SK-N-SH treated with all-trans-retinoic acid at 6 μM for 48 hours (cell line): ENCODE measurements at regions not wholly inside any gene's neighbourhood (a gene's known extent, or its start where the extent isn't known, plus 50 kb on each side); places are given as distances from the start of the nearest gene placed in this dataset.

Experiments
- ARNTL ChIP-seq: fragments of 450-650 bp; formaldehyde crosslinking; IDR thresholded peaks from 2 replicates; pipeline ENCODE4 v1.5.0; 2020; ENCODE audit warnings: low read depth, mild to moderate bottlenecking, moderate library complexity, borderline replicate concordance
- CSDC2 ChIP-seq: fragments of 250-450 bp; sonication (Bioruptor Pico); IDR thresholded peaks from 2 replicates; pipeline ENCODE4 v1.5.0; 2020; ENCODE audit warnings: mild to moderate bottlenecking, moderate library complexity
- GLIS3 ChIP-seq: fragments of 250-450 bp; sonication (Bioruptor Pico); IDR thresholded peaks from 2 replicates; pipeline ENCODE4 v1.5.0; 2020; ENCODE audit warnings: mild to moderate bottlenecking, moderate library complexity
- ISL1 ChIP-seq: fragments of 250-450 bp; sonication (Bioruptor Pico); IDR thresholded peaks from 2 replicates; pipeline ENCODE4 v2.1.2; 2022; ENCODE audit warnings: mild to moderate bottlenecking, moderate library complexity
- OSR1 ChIP-seq: fragments of 250-450 bp; sonication (Bioruptor Pico); IDR thresholded peaks from 2 replicates; pipeline ENCODE4 v1.8.0; 2022; ENCODE audit warnings: moderate library complexity, mild to moderate bottlenecking, inconsistent platforms
- PATZ1 ChIP-seq: fragments of 250-450 bp; sonication (Bioruptor Pico); IDR thresholded peaks from 2 replicates; pipeline ENCODE4 v1.8.0; 2020; ENCODE audit warnings: mild to moderate bottlenecking, moderate library complexity, borderline replicate concordance
- PPARA ChIP-seq: fragments of 250-450 bp; sonication (Bioruptor Pico); IDR thresholded peaks from 2 replicates; pipeline ENCODE4 v1.5.0; 2020; ENCODE audit warnings: mild to moderate bottlenecking, borderline replicate concordance
- RARB ChIP-seq: fragments of 250-450 bp; sonication (Bioruptor Pico); IDR thresholded peaks from 2 replicates; pipeline ENCODE4 v1.8.0; 2021; ENCODE audit warnings: mild to moderate bottlenecking, moderate library complexity
- ZC3H10 ChIP-seq: fragments of 250-450 bp; sonication (Bioruptor Pico); IDR thresholded peaks from 2 replicates; pipeline ENCODE4 v1.5.1; 2021; ENCODE audit warnings: mild to moderate bottlenecking, moderate library complexity
- ZFP3 ChIP-seq: fragments of 250-450 bp; sonication (Bioruptor Pico); IDR thresholded peaks from 2 replicates; pipeline ENCODE4 v1.5.0; 2020; ENCODE audit warnings: mild to moderate bottlenecking, moderate library complexity
- ZNF70 ChIP-seq: fragments of 450-650 bp; formaldehyde crosslinking; IDR thresholded peaks from 2 replicates; pipeline ENCODE4 v1.5.0; 2020; ENCODE audit warnings: mild to moderate bottlenecking, moderate library complexity
- ZNF8 ChIP-seq: fragments of 450-650 bp; formaldehyde crosslinking; IDR thresholded peaks from 2 replicates; pipeline ENCODE4 v1.5.0; 2020; ENCODE audit warnings: mild to moderate bottlenecking, moderate library complexity
- TF ChIP-seq, protein P1 (sequence below): fragments of 250-450 bp; sonication (Bioruptor Pico); IDR thresholded peaks from 2 replicates; pipeline ENCODE4 v1.5.1; 2020; ENCODE audit warnings: low read depth, mild to moderate bottlenecking, moderate library complexity

DNA sequence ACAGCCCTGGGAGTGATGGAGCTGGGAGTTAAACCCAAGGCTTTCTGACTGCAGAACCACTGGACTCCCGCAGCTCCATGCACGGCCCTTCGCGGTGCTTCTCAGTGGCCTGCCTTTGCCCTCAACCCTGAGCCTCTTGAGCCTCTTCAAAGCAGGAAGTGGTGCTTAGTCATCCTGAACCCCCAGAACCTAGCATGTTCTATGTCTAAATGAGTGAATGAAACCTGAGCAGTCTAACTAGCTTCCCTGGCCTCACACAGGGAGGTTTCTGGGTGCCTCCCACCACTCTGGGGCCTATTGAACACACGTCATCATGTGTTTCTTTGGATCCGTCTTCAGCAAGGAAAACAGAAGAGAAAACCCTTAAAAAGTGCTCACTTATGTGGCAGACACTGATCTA, 117.9 kb upstream of the SFSWAP start:
- TF ChIP-seq ZFP3 (no peak), RARB (CRISPR knock-in tag) (no peak), GLIS3 (no peak), ZNF70 (CRISPR knock-in tag) (no peak), PATZ1 (CRISPR knock-in tag) (no peak), CSDC2 (CRISPR knock-in tag) (no peak), ARNTL (no peak), OSR1 (CRISPR knock-in tag) (no peak), ZC3H10 (CRISPR knock-in tag) (no peak), PPARA (CRISPR knock-in tag) (no peak), ISL1 (CRISPR knock-in tag) (no peak), ZNF8 (CRISPR knock-in tag) (no peak)
- TF ChIP-seq, protein P1, sequence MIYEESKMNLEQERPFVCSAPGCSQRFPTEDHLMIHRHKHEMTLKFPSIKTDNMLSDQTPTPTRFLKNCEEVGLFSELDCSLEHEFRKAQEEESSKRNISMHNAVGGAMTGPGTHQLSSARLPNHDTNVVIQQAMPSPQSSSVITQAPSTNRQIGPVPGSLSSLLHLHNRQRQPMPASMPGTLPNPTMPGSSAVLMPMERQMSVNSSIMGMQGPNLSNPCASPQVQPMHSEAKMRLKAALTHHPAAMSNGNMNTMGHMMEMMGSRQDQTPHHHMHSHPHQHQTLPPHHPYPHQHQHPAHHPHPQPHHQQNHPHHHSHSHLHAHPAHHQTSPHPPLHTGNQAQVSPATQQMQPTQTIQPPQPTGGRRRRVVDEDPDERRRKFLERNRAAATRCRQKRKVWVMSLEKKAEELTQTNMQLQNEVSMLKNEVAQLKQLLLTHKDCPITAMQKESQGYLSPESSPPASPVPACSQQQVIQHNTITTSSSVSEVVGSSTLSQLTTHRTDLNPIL: no peak
